BJ (cell line): ENCODE measurements at regions not wholly inside any gene's neighbourhood (a gene's known extent, or its start where the extent isn't known, plus 50 kb on each side); places are given as distances from the start of the nearest gene placed in this dataset.

ENCODE experiments used
- CTCF ChIA-PET: fragments of 350-600 bp; formaldehyde crosslinking; extraction: SDS; loops from one replicate; lab custom pipeline; 2021; ENCODE audit warnings: antibody characterized with exemption, inconsistent platforms; lab: Yijun Ruan, JAX
- POLR2A ChIA-PET: fragments of 300-600 bp; sonication (Branson Sonifier 250); formaldehyde crosslinking; extraction: SDS; loops from one replicate; lab custom pipeline; 2021; ENCODE audit warnings: antibody characterized with exemption; lab: Charles Lee
- DNase-seq: peaks from one replicate; pipeline ENCODE4 v3.0.0-alpha.2; 2011; ENCODE audit warnings: low read depth
- H3K27me3 ChIP-seq: 2 replicates; pipeline ENCODE4 v1.6.0; 2011; ENCODE audit warnings: low read length; ENCODE audit not compliant: control insufficient read depth, insufficient read depth
- H3K36me3 ChIP-seq: 2 replicates; pipeline ENCODE4 v1.5.1; 2011; ENCODE audit warnings: low read length; ENCODE audit not compliant: control insufficient read depth, insufficient read depth
- H3K4me3 ChIP-seq: 2 replicates; pipeline ENCODE4 v1.5.1; 2011; ENCODE audit warnings: low read depth, mild to moderate bottlenecking, control low read depth, low read length
- TF ChIP-seq, protein P1 (sequence below): IDR thresholded peaks from 2 replicates; pipeline ENCODE4 v1.5.1; 2011; ENCODE audit warnings: low read depth, mild to moderate bottlenecking, control low read depth, inconsistent platforms, low read length, moderate library complexity; ENCODE audit not compliant: insufficient read depth

DNA sequence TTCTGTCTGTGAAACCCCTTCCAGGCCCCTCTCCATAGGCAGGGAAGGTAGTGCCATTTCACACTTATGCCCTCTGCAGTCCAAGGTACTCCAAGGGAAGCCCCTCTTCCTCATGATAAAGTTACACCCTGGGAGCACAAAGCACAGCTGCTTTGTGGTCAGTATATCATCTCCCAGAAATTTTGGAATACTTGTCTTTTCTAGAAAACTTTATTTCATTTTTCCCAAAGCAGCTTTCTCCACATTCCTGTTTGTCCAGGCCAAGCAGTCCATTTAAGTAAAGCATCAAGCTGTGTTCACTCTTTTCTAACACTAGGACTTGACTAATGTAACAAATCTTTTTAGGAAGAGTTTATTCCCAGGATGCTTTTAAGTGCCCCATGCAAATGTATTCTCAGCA is 371.8 kb upstream of the RGMB start:
- ChIA-PET POLR2A (interaction anchor here (0.6 kb wide), 1 partner anchor 94 kb away, joined by 3 read pairs; no protein-coding TSS in a partner anchor), CTCF (interaction anchor here (1.2 to 1.7 kb wide), 6 partner anchors 9 to 367 kb away, joined by 3 to 6 read pairs (median 4); no protein-coding TSS in a partner anchor)
- H3K4me3 ChIP-seq = no peak overlapping the region
- TF ChIP-seq, protein P1, sequence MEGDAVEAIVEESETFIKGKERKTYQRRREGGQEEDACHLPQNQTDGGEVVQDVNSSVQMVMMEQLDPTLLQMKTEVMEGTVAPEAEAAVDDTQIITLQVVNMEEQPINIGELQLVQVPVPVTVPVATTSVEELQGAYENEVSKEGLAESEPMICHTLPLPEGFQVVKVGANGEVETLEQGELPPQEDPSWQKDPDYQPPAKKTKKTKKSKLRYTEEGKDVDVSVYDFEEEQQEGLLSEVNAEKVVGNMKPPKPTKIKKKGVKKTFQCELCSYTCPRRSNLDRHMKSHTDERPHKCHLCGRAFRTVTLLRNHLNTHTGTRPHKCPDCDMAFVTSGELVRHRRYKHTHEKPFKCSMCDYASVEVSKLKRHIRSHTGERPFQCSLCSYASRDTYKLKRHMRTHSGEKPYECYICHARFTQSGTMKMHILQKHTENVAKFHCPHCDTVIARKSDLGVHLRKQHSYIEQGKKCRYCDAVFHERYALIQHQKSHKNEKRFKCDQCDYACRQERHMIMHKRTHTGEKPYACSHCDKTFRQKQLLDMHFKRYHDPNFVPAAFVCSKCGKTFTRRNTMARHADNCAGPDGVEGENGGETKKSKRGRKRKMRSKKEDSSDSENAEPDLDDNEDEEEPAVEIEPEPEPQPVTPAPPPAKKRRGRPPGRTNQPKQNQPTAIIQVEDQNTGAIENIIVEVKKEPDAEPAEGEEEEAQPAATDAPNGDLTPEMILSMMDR = no peak
- H3K36me3 ChIP-seq = no peaks in the 10 kb centered on the region
- no peak for DNase-seq
- no peaks in the 10 kb centered on the region for H3K27me3 ChIP-seq

- POLR2A ChIA-PET = no interaction called here
- Histone ChIP-seq H3K4me3 (no peak overlapping the region), H3K27me3 (no peaks in the 10 kb centered on the region), H3K36me3 (no peaks in the 10 kb centered on the region)
- TF ChIP-seq, protein P1 = no peak
- DNase-seq = no peak
- CTCF ChIA-PET = interaction anchor here (0.6 to 1.7 kb wide), 9 partner anchors 9 to 686 kb away, joined by 3 to 6 read pairs (median 3); no protein-coding TSS in a partner anchor
Observed at GRCh38 chr5:98402130-98402529, 371.3 kb upstream of the RGMB start.

GRCh38 chr5:98403131-98403530 is 370.3 kb upstream of the RGMB start:
- POLR2A ChIA-PET = no interaction called here
- no peak overlapping the region for H3K4me3 ChIP-seq
- CTCF ChIA-PET = no interaction called here
- TF ChIP-seq, protein P1 = no peak
- H3K27me3 ChIP-seq = no peaks in the 10 kb centered on the region
- DNase-seq = no peak
- no peaks in the 10 kb centered on the region for H3K36me3 ChIP-seq

DNA sequence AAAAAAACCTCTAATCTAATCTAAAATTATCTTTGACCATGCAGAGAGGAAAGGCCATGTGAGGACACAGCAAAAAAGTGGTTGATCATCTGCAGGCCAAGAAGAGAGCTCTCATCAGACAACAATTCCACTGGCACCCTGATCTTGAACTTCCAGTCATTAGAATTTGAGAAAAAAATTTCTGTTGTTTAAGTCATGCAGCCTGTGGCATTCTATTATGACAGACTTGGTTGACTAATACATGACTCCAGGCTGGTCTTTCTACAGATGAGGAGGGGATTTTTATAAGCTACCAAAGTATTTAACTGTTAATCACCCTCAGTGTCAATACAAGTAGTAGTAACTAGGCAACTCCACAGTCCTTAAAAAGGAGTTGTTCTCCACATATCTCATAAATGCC is 358.5 kb upstream of the RGMB start:
- Histone ChIP-seq H3K27me3 (no peaks in the 10 kb centered on the region), H3K4me3 (no peak overlapping the region), H3K36me3 (no peaks in the 10 kb centered on the region)
- TF ChIP-seq, protein P1 = no peak
- CTCF ChIA-PET = interaction anchor here (0.9 to 7.7 kb wide), 5 partner anchors 8 to 358 kb away, joined by 3 to 70 read pairs (median 4); no protein-coding TSS in a partner anchor
- peak; percentile 99 for DNase-seq
- POLR2A ChIA-PET = interaction anchor here (0.6 to 1.1 kb wide), 3 partner anchors 10 to 354 kb away, joined by 3 to 8 read pairs (median 3); no protein-coding TSS in a partner anchor

- Histone ChIP-seq H3K27me3 (no peaks in the 10 kb centered on the region), H3K4me3 (no peak overlapping the region), H3K36me3 (no peaks in the 10 kb centered on the region)
- POLR2A ChIA-PET = no interaction called here
- no peak for DNase-seq
- TF ChIP-seq, protein P1 = no peak
- CTCF ChIA-PET = interaction anchor here (1.2 to 7.7 kb wide), 3 partner anchors 40 to 357 kb away, joined by 4 to 70 read pairs (median 4); no protein-coding TSS in a partner anchor
Observed at GRCh38 chr5:98415663-98416062, 357.8 kb upstream of the RGMB start.
